ENCODE measurements at regions not wholly inside any gene's neighbourhood (a gene's known extent, or its start where the extent isn't known, plus 50 kb on each side); places are given as distances from the start of the nearest gene placed in this dataset.

DNA sequence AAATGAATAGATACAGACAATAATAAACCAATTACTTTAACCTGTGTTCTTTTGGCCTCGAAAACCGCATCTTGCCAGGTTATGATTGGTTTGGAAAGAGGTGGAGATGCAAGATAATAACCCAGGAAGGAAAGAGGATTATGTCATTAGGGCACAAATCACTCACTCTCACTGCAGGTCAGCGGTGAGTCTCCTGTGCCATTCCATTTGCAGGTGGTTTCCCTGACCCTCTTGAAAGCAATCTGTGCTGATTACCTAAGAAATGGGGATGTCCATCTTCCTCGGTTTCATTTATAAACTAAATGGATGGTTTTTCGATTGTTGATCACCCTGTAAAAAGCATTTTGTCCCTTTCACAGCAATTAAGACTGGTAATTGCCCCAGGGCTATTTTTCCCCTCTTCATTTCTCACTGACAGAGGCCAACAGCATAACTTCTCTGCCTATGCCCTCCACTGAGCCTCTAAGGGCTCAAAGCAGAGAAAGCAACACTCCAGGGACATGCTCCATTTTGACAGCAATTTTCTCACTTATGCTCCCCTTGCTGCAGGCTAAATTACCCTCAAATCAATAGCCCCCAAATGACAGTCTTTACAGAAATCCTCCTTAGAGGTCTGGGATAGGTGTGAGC is 257.5 kb downstream of the IPMK start:
- no peak for DNase-seq

DNA sequence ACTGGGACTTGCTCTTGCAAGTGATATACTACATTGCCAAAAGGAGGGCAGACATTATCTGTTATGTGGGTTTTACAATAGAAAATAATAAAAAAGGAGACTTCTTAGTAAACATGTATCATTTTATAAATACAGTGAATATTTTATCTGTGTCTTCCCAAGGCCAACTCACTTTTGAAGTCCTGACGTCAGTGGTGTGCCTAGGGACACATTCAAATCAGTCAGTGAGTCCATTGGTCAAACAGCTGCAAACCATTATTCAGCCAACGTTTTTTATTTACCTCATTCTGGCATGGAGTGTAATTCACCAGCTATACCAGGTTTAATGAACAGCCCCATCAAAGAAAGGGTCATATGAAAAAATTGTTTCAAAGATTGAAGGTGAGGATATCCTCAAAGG is 263.7 kb downstream of the IPMK start:
- no peak for DNase-seq

DNA sequence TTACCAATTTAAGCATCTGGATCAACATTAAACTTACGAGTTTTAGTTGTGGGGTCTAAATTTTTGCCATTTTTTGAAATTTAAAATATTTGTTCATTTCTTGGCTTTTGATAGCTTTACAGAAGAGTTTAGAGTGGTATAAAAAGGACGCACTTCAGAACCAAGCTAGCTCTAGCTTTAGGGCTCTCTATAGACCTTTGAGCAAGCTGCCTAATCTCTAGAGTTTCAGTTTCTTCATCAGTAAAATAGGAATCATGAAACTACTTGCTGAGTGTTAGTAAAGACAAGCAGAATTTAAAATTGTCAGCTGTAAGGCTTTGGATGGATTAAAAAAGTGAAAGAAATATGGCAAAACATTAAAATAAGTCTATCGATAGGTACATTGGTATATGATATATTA is 266.5 kb downstream of the IPMK start:
- no peak for DNase-seq

DNA sequence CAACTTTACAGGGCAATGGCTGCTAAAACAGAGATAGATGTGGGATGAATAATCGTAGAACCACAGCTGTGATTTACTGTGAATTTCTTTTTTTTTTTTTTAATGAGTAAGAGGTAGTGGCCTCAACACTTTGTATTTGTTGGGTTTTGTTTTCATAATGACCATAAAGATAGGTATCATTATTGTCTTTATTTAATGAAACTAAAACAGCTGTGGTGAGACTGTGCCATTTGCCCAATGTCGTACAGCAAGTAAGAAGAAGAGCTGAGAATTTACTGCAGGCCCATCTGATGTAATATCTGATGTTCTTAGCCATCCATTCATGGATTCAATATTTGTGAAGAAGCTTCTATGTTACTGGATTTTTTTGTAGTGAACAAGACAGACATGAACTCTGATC is 271.2 kb downstream of the IPMK start:
- no peak for DNase-seq

DNA sequence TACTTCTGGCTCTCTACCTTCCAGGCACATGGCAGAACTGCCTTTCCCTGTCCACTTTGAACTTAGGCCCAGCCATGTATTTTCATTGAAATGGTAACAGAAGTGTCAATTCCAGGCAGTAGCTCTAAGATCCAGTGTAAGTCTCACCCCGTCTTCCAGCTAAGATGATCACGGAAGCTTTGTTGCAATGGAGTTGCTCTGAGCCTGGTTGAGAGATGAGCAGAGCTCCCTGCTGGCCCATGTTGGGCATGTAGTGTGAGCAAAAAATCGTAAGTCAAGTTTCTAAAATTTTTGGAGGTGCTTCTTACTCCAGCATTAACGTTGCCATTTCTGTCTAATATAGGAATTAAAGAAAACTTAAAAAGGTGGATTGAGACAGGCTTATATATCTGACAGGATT is 274.4 kb downstream of the IPMK start:
- DNase-seq = no peak

DNA sequence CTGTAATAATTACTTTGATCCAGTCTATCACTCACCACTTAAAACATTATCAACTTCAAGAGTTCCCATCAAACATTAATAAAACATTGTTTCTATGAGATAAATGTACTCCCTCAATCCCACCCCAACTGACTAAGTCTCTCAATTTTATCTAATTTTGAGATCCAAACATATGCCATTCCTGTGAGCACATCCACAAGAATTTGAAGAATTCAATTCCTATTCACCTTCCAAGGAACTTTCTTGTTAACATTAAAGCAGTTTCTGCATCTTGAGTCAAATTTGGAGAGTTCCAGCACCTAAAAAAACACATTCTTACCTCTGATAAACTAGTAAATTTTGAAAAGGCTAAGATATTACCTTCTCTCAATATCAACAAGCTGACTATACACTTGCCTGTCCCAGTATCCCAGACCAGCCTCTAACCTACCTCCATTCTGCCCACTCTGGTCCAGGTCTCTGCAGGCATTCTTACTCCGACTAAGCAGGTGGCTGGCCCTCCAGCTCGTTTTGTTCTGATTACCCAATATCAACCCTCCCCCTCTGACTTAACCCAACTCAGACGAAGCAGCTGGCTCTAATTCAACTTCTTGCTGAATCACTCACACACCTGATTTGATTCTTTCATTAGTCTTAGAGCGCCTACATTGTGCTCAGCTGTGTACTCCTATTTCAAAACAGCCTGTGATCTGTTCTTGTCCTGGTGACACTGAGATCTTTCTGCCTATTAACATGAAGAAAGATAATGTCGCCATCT is 275.2 kb downstream of the IPMK start:
- DNase-seq = no peak

DNA sequence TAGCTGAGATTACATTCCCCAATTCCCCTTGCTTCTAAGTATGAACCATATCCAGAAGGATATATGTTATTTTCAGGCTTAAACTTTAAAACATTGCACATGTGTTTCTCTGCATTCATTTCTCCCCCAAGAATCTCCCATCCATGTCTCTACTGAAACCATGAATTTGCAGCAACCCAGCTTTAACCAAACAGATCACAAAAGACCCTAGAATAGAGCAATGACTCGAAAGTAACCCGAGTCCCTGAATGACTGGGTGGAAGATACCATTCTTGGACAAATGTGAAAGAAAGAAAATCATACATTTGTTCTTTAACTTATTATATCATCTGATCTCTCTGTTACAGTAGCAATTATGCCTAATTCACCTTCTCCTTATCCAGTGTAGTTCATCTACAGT is 278.7 kb downstream of the IPMK start:
- DNase-seq = no peak

DNA sequence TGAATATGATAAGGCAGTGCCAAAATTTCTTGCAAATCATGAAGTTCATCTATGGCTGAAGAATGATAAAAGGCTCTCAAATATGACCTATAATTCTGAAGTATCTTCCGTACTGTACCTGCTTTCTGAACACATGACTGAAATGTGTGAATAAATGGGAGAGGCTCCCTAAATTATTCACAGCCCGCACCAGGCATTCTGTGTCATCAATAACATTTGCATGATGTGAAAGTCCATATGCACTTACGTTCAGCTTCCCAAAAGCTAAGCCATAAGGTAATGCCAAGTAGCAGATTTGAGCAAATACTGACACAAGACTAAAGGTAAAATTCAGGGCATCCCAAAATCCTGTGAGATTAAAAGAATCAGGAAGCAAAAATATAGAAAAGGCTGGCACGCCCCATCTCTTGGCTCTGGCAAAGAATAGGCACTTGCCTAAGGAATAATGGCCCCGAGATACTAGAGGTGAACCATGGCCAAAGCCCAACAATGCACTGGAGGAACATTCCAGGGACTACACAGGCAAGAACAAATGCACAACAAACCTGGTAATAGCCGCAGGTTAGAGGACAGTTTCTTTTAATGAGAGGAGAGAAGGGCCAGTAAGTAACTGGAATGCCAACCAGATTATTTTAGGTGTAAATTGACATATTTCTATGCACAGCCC is 280.5 kb downstream of the IPMK start:
- no peak for DNase-seq

DNA sequence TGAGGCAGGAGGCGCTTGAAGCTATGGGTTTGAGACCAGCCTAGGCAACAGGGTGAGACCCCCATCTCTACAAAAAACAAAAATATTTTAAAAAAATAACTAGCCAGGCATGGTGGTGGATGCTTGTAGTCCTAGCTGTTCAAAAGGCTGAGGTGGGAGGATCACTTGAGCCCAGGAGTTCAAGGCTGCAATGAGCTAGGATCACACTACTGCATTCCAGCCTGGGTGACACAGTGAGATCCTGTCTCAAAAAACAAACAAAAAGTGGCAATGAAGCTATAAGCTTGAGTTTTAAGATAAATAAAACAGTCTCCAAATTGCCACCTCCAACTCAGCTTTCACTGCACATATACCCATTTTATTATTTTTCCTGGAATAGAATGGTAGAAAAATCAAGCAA is 281.3 kb downstream of the IPMK start:
- DNase-seq = no peak

DNA sequence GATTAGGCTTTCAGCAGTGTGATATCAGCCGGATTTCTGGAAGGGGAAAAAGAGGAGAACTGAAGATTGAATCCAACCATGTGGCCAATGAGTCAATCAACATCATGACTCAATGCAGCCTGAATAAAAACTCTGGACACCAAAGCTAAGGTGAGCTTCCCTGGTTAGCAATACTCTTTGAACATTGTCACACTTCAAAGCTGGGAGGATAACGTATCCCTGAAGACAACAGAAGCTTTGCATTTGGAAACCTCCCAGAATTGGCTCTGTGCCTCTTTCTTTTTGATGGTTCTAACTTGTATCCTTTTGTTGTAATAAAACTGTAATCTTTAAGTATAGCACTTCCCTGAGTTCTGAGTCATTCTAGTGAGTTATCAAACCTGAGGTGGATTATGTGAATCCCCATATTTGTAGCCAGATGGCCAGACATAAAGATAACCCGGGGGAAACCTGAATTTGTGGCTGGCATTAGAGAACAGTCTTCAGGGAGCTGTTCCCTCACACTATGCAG is 284.4 kb downstream of the IPMK start:
- no peak for DNase-seq

DNA sequence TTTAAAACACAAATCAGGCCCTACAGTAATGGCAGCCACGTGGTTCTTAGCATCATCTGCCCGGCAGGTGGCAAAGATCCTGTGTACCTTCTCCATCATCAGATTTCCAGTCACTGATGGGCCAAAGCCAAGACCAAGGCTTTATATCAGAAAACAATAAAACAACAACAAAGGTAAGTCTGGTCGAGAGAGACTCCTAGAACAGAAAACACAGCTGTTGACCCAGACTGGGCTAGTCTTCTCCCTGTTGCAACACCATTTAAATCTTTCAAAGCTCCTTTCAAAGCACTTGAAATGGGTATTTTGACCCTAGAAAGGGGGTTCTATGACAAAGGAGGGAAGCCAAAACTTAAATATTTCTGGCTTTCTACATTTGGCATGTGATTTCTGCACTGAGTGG is 285.6 kb downstream of the IPMK start:
- no peak for DNase-seq

DNA sequence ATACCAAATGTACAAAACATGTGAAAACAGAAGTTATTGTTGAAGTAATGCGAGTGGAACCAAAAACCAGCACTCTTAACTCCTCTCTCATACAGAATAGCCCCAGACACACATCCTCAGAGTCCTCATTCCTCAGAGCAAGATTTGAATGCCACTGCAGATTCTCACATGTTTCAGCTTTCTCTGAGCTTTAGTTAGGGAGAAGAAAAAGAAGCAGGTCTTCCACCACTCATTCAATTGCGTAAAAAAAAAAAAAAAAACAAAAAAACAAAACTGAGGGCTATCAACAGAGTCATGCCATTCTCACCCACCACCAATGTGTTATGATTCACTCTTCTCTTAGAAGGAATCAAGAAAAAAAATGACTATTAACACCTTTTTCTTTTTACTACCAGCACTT is 287.7 kb downstream of the IPMK start:
- DNase-seq = no peak

DNA sequence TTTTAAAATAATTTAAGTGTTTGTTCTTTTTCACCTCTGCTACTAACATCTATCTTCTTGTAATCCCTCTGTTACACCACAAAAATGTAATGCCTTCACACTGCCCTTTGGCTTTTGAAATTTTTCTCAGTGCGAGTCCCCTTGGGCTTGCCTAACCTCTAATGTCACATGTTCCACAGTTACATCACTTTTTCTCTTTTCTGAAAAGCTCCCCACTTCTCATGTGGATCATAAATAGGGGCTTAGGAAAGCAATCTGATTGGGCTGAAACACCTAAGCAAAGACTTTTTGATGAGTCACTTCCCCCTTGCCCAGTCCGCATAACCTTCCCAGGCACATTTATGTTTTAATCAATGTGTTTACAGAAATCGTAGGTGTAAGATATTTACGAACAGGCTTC is 288.2 kb downstream of the IPMK start:
- DNase-seq = no peak

DNA sequence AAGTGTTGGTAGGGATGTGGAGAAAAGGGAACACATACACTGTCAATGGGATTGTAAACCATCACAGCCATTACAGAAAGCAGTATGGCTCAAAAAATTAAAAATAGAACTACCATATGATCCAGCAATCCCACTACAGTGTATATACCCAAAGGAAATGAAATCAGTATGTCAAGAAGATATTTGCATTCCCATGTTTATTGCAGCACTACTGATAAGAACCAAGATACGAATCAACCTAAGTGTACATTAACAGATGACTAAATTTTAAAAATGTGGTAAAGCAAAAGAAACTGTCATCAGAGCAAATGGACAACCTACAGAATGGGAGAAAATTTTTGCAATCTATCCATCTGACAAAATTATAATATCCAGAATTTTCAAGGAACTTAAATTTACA is 290.4 kb downstream of the IPMK start:
- no peak for DNase-seq

DNA sequence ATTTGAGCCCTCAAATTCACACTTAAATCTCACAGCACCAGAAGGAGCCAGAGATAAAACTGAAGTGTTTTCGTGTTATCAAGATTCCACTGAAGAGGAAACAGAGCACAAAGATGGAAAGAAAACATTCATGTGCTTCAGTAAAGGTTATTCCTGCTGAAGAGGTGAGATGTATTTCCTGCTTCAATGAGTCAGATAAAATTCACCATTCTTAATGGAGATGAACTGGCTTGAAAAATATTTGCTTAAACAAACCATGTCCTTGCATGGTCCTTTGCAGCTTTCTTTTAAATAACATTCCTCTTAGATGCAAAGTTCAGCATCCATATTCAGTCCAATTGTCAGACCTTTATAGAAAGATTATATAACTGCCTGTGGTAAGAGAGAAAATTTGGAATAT is 294.2 kb downstream of the IPMK start:
- no peak for DNase-seq

DNA sequence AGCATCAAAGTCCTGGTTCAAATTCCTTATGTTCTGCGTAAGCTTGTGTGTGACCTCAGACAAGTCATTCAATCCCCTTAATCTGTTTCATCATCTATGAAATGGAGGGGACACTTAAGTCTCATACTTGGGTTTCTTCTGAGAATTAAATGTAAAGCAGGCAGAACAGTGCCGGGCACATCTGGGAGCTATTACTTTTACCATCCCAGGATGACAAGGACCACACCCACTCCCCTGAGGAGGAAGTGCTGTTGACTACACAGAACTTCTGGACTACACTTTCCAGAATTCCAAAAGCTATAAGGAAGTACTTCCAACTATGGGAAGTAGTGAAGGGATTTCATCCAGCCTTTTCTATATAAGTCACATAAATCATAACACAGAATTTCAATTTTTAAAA is 294.9 kb downstream of the IPMK start:
- no peak for DNase-seq

DNA sequence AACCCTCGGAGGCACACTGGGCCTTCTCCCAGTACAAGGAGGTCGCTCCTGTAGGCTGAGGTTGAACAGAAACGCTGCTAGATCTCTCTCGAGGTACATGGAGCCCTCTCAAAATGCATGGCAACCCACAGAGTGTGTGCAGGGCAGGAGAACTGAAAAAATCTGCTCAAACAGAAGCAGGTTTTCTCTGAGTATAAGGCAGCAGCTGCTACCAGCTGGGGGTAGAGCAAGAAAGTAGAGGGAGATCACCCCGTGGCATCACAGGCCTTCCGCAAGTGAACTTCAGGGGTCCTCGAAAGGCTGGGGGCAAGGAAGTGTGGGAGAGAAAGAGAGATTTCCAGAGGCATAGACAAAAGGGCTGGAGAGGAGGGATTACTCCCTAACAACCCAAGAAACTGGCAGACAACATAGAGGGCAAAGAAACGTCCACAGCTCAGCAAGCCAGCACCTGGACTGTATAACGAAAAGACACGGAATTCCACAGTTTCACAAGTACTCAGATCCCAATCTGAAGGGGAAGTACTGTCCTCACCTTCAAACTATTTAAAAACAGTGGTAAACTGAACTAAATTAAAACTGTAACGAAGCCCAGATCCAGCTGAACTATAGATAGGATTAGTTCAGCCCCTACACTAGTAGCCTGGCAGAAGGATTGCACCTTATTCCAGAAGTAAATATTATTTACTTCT is 299.2 kb downstream of the IPMK start:
- DNase-seq = no peak

DNA sequence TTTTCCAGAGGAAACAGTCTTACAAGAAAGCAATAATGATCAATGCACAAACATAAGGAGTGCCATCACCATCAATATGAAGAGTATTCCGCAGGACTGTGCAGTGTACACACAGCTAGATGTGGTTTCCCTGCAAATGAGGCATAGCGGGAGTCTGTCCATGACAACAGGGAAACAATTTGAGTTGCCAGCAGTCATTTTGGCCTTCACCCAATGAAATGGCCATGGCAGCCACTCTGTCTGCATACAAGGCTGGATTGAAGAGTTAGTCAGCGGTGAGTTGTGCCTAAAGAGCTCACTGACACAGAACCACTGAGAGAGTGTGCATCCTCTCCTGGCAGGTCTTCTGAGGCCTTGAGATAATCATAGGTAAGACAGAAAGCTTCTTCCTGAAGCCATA is 303.3 kb downstream of the IPMK start:
- DNase-seq = no peak

DNA sequence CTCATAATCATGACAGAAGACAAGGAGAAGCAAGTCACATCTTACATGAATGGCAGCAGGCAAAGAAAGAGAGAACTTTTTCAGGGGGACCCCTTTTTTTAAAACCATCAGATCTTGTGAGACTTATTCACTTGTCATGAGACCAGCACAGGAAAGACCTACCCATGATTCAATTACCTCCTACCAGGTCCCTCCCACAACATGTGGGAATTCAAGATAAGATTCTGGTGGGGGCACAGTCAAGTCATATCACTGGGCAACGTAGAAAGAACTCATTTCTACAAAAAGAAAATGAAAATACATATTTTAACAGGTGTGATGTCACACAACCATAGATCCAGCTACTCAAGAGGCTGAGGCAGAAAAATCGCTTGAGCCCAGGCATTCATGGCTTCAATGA is 304.1 kb downstream of the IPMK start:
- no peak for DNase-seq

DNA sequence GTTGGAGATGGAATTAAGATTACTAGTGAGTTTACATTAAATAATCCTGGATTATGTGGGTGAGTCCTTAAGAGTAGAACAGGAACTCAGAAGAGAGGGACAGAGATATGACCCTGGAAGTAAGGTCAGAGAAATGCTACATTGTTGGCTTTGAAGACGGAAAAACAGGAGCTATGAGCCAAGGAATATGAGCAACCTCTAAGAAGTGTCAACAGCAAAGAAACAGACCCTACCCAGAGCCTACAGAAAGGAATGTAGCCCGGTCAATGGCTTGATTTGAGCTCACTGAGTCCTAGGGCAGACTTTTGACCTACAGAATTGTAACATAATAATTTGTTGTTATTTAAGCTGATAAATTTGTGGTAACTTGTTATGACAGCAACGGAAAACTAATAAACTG is 304.9 kb downstream of the IPMK start:
- no peak for DNase-seq

DNA sequence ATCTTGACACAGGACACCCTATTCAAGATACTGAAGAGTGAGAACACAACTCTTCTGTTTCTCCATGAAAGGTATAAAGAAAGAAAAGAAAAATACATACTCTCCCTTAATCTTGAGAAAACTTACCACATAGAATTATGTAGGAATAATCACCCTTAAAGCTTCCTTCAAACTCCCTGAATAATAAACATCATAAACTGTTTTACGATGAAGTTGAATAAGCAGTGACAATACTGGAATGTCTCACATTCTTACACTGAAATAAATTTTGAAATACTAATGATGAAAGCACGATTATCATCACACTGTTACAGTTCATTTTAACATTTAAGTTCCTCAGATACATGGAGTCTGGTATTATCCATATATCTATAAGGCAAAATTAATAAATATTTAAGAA is 306.2 kb downstream of the IPMK start:
- no peak for DNase-seq

DNA sequence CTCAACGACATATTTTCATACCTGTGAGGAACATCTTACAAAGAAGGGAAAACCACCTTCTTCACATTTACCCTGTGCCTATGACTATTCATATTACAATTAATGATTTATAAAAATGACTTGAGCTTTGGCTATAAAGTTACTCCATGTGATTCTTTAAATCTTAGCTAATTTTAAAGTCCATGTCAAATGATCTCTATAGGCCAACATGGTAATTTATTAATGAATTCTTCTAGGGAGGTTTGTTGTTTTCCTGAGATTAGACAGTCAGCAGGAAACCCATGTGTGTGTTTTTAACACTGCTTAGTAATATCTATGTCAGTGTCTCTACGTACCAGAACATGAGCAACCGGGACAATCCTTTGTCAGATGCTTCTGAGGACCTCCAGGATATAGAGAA is 307.3 kb downstream of the IPMK start:
- DNase-seq = no peak
